Testis (tissue), 2 donors: ENCODE measurements at regions not wholly inside any gene's neighbourhood (a gene's known extent, or its start where the extent isn't known, plus 50 kb on each side); places are given as distances from the start of the nearest gene placed in this dataset.

Experiments used
- CTCF ChIP-seq, 3 experiments: fragments of 450-650 bp in 2 of 3; fragments of 200-600 bp in 1 of 3; sonication (generic) in 1 of 3; IDR thresholded peaks; one replicate each; pipeline ENCODE4 v1.5.1; 2016 to 2019; ENCODE audit warnings: antibody characterized with exemption in 3 of 3, mild to moderate bottlenecking in 2 of 3, moderate library complexity in 1 of 3
- POLR2A ChIP-seq: fragments of 450-650 bp; IDR thresholded peaks from one replicate; pipeline ENCODE4 v1.6.1; 2017; ENCODE audit warnings: antibody characterized with exemption, mild to moderate bottlenecking, moderate library complexity

- TF ChIP-seq POLR2A (no peak), CTCF (IDR thresholded peaks at IDR 0.05) (no peak)
These were observed 344.1 kb upstream of the PRKCQ start for GRCh38 chr10:6924166-6924565.
